GM18907 (cell line): ENCODE measurements at regions not wholly inside any gene's neighbourhood (a gene's known extent, or its start where the extent isn't known, plus 50 kb on each side); places are given as distances from the start of the nearest gene placed in this dataset.

Experiments
- ATAC-seq: cut with Tn5 transposase; IDR thresholded peaks from one replicate; pipeline ENCODE4 v1.9.1; 2021; ENCODE audit warnings: mild to moderate bottlenecking, moderate library complexity; ENCODE audit not compliant: unreplicated experiment

- no peak for ATAC-seq
These were observed 388.2 kb downstream of the STIM2 start for GRCh38 chr4:27248829-27249228.

GRCh38 chr4:27251771-27252170 is 391.1 kb downstream of the STIM2 start:
- no peak for ATAC-seq

- ATAC-seq, result no peak
These were observed 406.8 kb downstream of the STIM2 start for GRCh38 chr4:27267339-27267969.

- ATAC-seq, result no peak
These were observed 407.3 kb downstream of the STIM2 start for GRCh38 chr4:27267970-27268355.

GRCh38 chr4:27270435-27270834 is 409.8 kb downstream of the STIM2 start:
- no peak for ATAC-seq

- no peak for ATAC-seq
These were observed 410.9 kb downstream of the STIM2 start for GRCh38 chr4:27271555-27271954.

- ATAC-seq, result no peak
These were observed 411.6 kb downstream of the STIM2 start for GRCh38 chr4:27272217-27272616.

GRCh38 chr4:27276307-27277073 is 415.8 kb downstream of the STIM2 start:
- no peak for ATAC-seq

GRCh38 chr4:27278615-27279375 is 418.2 kb downstream of the STIM2 start:
- no peak for ATAC-seq

GRCh38 chr4:27288496-27288895 is 427.9 kb downstream of the STIM2 start:
- ATAC-seq, result no peak

GRCh38 chr4:27289704-27290103 is 429.1 kb downstream of the STIM2 start:
- no peak for ATAC-seq

GRCh38 chr4:27293831-27294230 is 433.2 kb downstream of the STIM2 start:
- ATAC-seq, result no peak

- no peak for ATAC-seq
These were observed 444.1 kb downstream of the STIM2 start for GRCh38 chr4:27304751-27305150.

- ATAC-seq, result no peak
These were observed 444.6 kb downstream of the STIM2 start for GRCh38 chr4:27305246-27305645.

GRCh38 chr4:27308379-27308778 is 447.7 kb downstream of the STIM2 start:
- ATAC-seq, result no peak

- no peak for ATAC-seq
These were observed 455.0 kb downstream of the STIM2 start for GRCh38 chr4:27315625-27316024.

- no peak for ATAC-seq
These were observed 455.5 kb downstream of the STIM2 start for GRCh38 chr4:27316176-27316575.

- no peak for ATAC-seq
These were observed 458.1 kb downstream of the STIM2 start for GRCh38 chr4:27318740-27319139.

- no peak for ATAC-seq
These were observed 466.4 kb downstream of the STIM2 start for GRCh38 chr4:27326991-27327390.

- no peak for ATAC-seq
These were observed 467.0 kb downstream of the STIM2 start for GRCh38 chr4:27327421-27328181.

GRCh38 chr4:27338530-27338929 is 477.9 kb downstream of the STIM2 start:
- no peak for ATAC-seq
